GM12878 (cell line): ENCODE measurements at regions not wholly inside any gene's neighbourhood (a gene's known extent, or its start where the extent isn't known, plus 50 kb on each side); places are given as distances from the start of the nearest gene placed in this dataset.
"Not testable (repeated sequence)": the region's sequence is repeated elsewhere in the genome, so short reads cannot be mapped to it uniquely, and the experiment has no call there.

ENCODE experiments used
- ATAC-seq: fragments of 200-7000 bp; cut with Tn5 transposase; 3 replicates; pipeline ENCODE4 v1.9.1; 2020; ENCODE audit warnings: mild to moderate bottlenecking, moderate library complexity
- BruUV-seq: library from RNA; stranded (reverse); fragments of 400-500 nt; replicated peaks from 2 replicates; lab custom pipeline; 2021; lab: Mats Ljungman, UMichigan
- CTCF ChIA-PET: fragments of 300-600 bp; sonication (Branson Sonifier 250); formaldehyde crosslinking; extraction: SDS; loops from one replicate; lab custom pipeline; 2021; ENCODE audit warnings: inconsistent platforms; lab: Yijun Ruan, JAX
- POLR2A ChIA-PET: fragments of 350-600 bp; formaldehyde crosslinking; extraction: SDS; loops from one replicate; lab custom pipeline; 2021; ENCODE audit warnings: inconsistent platforms; lab: Charles Lee
- RAD21 ChIA-PET: fragments of 300-600 bp; sonication (Branson Sonifier 250); formaldehyde crosslinking; loops from one replicate; lab custom pipeline; 2023; ENCODE audit warnings: antibody characterized with exemption; ENCODE audit not compliant: unreplicated experiment; lab: Charles Lee
- SMC1A ChIA-PET: fragments of 300-600 bp; sonication (Branson Sonifier 250); formaldehyde crosslinking; loops from one replicate; lab custom pipeline; 2023; ENCODE audit not compliant: unreplicated experiment, uncharacterized antibody; lab: Charles Lee
- DNase-seq: peaks from one replicate; pipeline ENCODE4 v3.0.0-alpha.2; 2011; ENCODE audit warnings: low read depth, low spot score
- FAIRE-seq: peaks from 3 replicates; lab custom pipeline; 2011; peaks lifted over from hg19 to GRCh38; lab: Jason Lieb, UNC
- H2AFZ ChIP-seq: 2 replicates; pipeline ENCODE4 v1.6.0; 2011; ENCODE audit warnings: low read depth, low read length, control low read depth; ENCODE audit not compliant: control insufficient read depth
- H3K27ac ChIP-seq: 2 replicates; pipeline ENCODE4 v1.5.1; 2011; ENCODE audit warnings: control low read depth; ENCODE audit not compliant: control insufficient read depth, insufficient read depth
- H3K27me3 ChIP-seq, 2 experiments: replicated peaks in 1 of 2; 2 replicates each; pipeline versions ENCODE4 v1.6.0 to v1.6.1; 2011; ENCODE audit warnings: low read length in 1 of 2; ENCODE audit not compliant: control insufficient read depth in 2 of 2, insufficient read depth in 2 of 2
- H3K36me3 ChIP-seq, 2 experiments: 2 replicates each; pipeline ENCODE4 v1.5.1; 2011; ENCODE audit warnings: low read length in 1 of 2; ENCODE audit not compliant: control insufficient read depth in 2 of 2, insufficient read depth in 2 of 2
- H3K4me1 ChIP-seq: 2 replicates; pipeline ENCODE4 v1.6.1; 2011; ENCODE audit warnings: mild to moderate bottlenecking, low read length, moderate library complexity, mixed read lengths; ENCODE audit not compliant: control insufficient read depth, insufficient read depth
- H3K4me2 ChIP-seq: 2 replicates; pipeline ENCODE4 v1.6.0; 2011; ENCODE audit warnings: control low read depth; ENCODE audit not compliant: control insufficient read depth, insufficient read depth
- H3K4me3 ChIP-seq: fragments of 200-600 bp; sonication (generic); 2 replicates; pipeline ENCODE4 v1.5.1; 2016
- H3K79me2 ChIP-seq: 2 replicates; pipeline ENCODE4 v1.6.0; 2011; ENCODE audit warnings: low read length; ENCODE audit not compliant: control insufficient read depth, insufficient read depth
- H3K9ac ChIP-seq: 2 replicates; pipeline ENCODE4 v1.8.0; 2011; ENCODE audit warnings: low read length, control low read depth, mixed read lengths; ENCODE audit not compliant: control insufficient read depth, insufficient read depth
- H3K9me3 ChIP-seq: replicated peaks from 3 replicates; pipeline ENCODE4 v1.5.1; 2011; ENCODE audit warnings: mild to moderate bottlenecking, low read length; ENCODE audit not compliant: control insufficient read depth, insufficient read depth
- H4K20me1 ChIP-seq: 2 replicates; pipeline ENCODE4 v1.6.0; 2011; ENCODE audit not compliant: control insufficient read depth, insufficient read depth
- WGBS: methylation state at CpG from one replicate; pipeline ENCODE4 v1.1.6; 2016; ENCODE audit warnings: low lambda C conversion rate; ENCODE audit not compliant: insufficient replicate concordance, insufficient coverage; ENCODE audit errors: missing lambda C conversion rate; 5-methylcytosine and 5-hydroxymethylcytosine counted together
- in situ Hi-C: fragments of 300-500 bp; cut with MboI; formaldehyde crosslinking; loops from 9 replicates; pipeline ENCODE4 v1.14.3; 2018; ENCODE audit warnings: mixed read lengths
- intact Hi-C: fragments of 100-400 bp; cut with micrococcal nuclease; formaldehyde crosslinking; loops from one replicate; pipeline ENCODE4 v1.14.2; 2022; ENCODE audit not compliant: unreplicated experiment

GRCh38 chr9:66736686-66737085, 163.8 kb upstream of the ZNF658 start:
- H3K79me2 ChIP-seq, H3K4me3 ChIP-seq, ATAC-seq, H4K20me1 ChIP-seq, RAD21 ChIA-PET, SMC1A ChIA-PET, H3K36me3 ChIP-seq, FAIRE-seq, BruUV-seq, H3K9me3 ChIP-seq, H3K4me2 ChIP-seq, H3K27ac ChIP-seq, H3K27me3 ChIP-seq, H3K4me1 ChIP-seq, intact Hi-C loops, H2AFZ ChIP-seq, POLR2A ChIA-PET, in situ Hi-C loops, DNase-seq, H3K9ac ChIP-seq, CTCF ChIA-PET: not testable (repeated sequence)

GRCh38 chr9:66738418-66738817, 162.1 kb upstream of the ZNF658 start:
- H3K27me3 ChIP-seq, BruUV-seq, in situ Hi-C loops, POLR2A ChIA-PET, H2AFZ ChIP-seq, H3K79me2 ChIP-seq, H3K9ac ChIP-seq, SMC1A ChIA-PET, CTCF ChIA-PET, H3K4me2 ChIP-seq, H3K4me1 ChIP-seq, H3K9me3 ChIP-seq, H3K27ac ChIP-seq, RAD21 ChIA-PET, H3K36me3 ChIP-seq, H4K20me1 ChIP-seq, DNase-seq, FAIRE-seq, ATAC-seq, intact Hi-C loops, H3K4me3 ChIP-seq: not testable (repeated sequence)
- WGBS, result 0% methylated on average over 1 of the region's 1 CpG

GRCh38 chr9:66740136-66740535, 160.4 kb upstream of the ZNF658 start:
- H2AFZ ChIP-seq, H3K36me3 ChIP-seq, POLR2A ChIA-PET, H3K27me3 ChIP-seq, H4K20me1 ChIP-seq, ATAC-seq, RAD21 ChIA-PET, H3K79me2 ChIP-seq, H3K4me2 ChIP-seq, H3K27ac ChIP-seq, intact Hi-C loops, CTCF ChIA-PET, DNase-seq, H3K4me1 ChIP-seq, H3K9ac ChIP-seq, SMC1A ChIA-PET, FAIRE-seq, H3K9me3 ChIP-seq, BruUV-seq, H3K4me3 ChIP-seq, in situ Hi-C loops: not testable (repeated sequence)
- 0% methylated on average over 1 of the region's 4 CpGs for WGBS

GRCh38 chr9:66745846-66746245, 154.7 kb upstream of the ZNF658 start:
- FAIRE-seq, intact Hi-C loops, H2AFZ ChIP-seq, H3K27me3 ChIP-seq, H3K79me2 ChIP-seq, CTCF ChIA-PET, H3K36me3 ChIP-seq, in situ Hi-C loops, BruUV-seq, H4K20me1 ChIP-seq, H3K4me2 ChIP-seq, H3K9ac ChIP-seq, H3K9me3 ChIP-seq, ATAC-seq, DNase-seq, H3K4me1 ChIP-seq, SMC1A ChIA-PET, RAD21 ChIA-PET, H3K4me3 ChIP-seq, H3K27ac ChIP-seq, POLR2A ChIA-PET: not testable (repeated sequence)
- 85% methylated on average over 15 of the region's 27 CpGs for WGBS
